GM21367 (cell line): ENCODE measurements at regions not wholly inside any gene's neighbourhood (a gene's known extent, or its start where the extent isn't known, plus 50 kb on each side); places are given as distances from the start of the nearest gene placed in this dataset.
"Not testable (repeated sequence)": the region's sequence is repeated elsewhere in the genome, so short reads cannot be mapped to it uniquely, and the experiment has no call there.

Experiments
- ATAC-seq: cut with Tn5 transposase; IDR thresholded peaks from one replicate; pipeline ENCODE4 v1.9.1; 2021; ENCODE audit not compliant: unreplicated experiment

DNA sequence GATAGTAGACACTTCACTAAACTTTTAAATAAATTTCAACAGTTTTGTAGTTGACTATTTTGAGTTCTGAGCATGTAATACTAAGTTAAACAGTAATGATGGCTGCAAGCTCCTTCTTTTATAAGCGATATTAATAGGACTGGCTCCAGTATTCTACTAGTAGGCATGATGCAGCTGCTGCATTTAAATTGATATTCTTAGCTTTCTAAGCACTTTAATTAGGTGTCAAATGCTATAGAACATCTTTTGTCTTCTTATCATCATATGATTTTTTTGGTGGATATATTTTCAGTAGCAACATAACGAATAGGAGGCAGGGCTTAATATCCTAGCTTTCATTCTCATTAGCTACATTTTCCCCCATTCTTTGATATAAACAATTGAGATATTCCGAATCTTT, 141.1 kb downstream of the FBXO4 start:
- ATAC-seq, result no peak

DNA sequence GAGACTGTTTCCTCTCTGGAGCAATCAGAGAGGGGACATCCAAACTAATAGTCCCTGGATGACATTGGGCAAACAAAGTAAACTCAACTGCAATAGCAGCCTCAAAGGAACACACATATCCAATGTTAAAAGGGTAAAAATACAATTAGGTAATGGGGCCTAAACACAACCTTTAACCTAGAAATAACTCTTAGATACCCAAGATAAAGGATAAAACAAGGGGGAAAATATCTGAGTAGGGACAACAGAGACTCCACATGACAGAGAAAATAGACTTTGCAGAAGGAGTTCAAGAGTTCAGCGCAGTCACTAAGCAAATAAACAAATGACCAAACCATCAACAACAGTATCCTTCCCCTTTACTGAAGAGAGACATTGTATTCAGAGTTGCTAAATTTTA, 149.3 kb downstream of the FBXO4 start:
- no peak for ATAC-seq

DNA sequence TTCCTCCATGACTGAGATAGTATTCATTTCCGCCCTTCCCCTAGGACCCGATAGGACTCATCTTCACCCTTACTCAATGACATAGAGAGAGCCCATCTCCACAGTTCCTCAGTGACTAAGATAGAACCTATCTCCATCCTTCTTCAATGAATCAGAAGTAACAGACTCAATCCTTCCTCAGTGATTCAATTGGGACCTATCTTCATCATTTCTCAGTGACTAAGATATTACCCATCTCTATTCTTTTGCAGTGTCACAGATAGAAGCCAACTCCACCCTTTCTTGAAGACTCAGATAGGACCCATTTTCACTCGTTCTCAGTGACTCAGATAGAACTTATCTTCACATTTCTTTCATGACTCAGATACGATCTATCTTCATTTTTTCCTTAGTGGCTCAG, 164.6 kb downstream of the FBXO4 start:
- no peak for ATAC-seq

DNA sequence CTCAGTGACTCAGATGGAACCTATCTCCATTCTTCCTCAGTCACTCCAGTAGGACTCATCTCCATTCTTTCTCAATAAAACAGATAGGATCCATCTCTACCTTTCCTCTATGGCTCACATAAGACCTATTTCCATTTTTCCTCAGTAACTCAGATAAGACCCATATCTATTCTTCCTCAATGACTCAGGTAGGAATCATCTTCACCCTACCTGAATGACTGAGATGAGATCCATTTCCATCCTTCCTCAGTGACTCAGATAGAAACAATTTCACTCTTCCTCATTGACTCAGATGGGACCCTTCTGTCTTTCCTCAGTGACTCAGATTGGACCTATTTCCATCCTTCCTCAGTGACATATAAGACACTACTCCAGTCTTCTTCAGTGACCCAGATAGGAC, 165.1 kb downstream of the FBXO4 start:
- no peak for ATAC-seq

DNA sequence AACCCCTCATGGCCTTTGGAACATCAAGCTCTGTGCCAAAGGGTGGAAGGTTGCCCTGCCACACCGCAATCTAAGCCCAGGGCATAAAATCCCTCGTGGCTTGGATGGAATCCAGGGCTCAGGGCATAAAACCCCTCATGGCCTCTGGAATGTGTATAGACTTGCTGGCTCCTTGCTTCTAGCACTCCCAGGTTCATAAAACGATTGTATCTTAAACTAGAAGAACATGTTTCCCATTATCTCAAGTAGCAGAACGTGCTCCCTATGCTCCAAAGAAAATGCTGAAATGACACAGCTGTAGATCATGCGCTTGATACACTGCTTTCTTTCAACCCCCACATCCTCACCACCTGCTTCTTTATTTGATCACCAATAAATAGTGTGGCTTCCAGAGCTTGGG, 174.8 kb downstream of the FBXO4 start:
- ATAC-seq, result not testable (repeated sequence)

DNA sequence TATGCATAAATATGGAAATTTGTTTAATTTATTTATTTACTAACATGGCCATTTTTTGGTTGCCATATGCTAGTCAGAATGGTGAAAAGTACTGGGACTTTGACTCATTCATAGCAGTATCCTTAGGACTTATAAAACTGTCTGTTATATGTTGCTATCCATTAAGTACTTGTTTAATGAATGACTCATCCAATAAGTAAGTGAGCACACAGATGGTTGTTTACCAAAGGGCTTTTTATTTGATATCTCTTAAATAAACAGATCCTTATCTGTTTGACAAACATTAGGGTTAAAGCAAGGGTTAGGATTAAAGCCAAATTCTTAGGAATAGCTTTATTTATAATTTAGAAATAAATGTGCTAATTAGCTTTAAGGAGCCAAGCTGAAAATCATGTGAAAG, 183.4 kb downstream of the FBXO4 start:
- ATAC-seq, result no peak

DNA sequence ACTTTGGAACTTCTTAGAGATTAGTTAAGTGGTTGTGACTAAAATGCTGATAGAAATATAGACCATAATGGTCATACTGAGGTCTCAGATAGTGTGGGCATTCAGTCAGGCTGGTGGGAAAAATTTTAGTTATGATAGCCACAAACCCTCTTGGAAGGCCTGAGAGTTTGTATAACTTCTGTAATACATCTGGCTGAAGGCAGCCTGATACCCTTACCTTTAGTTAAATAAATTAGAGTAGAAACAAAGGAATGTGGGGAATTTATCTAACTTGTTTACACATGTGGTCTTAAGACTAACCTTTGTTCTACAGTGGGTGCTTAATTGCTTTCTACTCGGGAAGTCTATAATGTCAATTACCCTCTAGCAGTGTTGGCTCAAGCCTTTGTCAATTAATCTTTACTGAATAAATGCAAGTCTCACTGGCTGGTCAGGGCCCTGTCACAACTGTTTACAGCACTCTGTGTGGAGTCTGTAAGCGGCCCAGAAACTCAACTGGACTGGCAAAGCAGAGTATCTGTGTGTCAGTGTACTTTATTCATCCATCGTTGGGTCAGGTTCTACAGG, 184.0 kb downstream of the FBXO4 start:
- no peak for ATAC-seq

DNA sequence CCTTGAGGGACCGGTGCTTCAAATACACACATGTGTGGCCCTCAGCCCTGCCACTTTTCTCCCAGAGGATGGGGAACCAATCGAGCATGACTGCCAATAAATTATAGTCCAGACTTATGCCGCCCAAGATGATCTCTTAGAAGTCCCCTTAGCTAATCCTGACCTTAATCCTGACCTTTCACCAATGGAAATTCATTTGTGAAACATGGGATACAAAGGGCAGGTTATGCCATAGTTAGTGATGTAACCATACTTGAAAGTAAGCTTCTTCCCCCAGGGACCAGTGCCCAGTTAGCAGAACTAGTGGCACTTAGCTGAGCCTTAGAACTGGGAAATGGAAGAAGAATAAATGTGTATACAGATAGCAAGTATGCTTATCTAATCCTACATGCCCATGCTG, 190.6 kb downstream of the FBXO4 start:
- ATAC-seq, result not testable (repeated sequence)

DNA sequence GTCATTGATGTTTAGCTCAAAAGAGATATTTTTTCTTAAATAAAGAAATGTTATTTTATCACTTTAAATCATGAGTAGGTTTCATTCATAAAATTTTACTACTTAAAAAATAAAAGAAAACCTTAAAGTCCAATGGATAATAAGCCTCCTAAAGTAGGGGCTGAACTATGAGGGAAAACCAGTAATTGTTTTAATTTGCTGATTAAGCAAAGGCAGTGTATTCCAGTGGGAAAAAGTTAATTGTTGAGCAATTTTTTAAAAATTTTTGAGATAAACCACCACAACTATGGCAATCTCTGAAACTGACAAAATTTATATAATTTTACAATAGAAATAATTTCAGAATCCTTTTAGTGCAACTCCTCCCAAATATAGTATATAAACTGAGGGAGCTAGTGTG, 195.0 kb downstream of the FBXO4 start:
- no peak for ATAC-seq

DNA sequence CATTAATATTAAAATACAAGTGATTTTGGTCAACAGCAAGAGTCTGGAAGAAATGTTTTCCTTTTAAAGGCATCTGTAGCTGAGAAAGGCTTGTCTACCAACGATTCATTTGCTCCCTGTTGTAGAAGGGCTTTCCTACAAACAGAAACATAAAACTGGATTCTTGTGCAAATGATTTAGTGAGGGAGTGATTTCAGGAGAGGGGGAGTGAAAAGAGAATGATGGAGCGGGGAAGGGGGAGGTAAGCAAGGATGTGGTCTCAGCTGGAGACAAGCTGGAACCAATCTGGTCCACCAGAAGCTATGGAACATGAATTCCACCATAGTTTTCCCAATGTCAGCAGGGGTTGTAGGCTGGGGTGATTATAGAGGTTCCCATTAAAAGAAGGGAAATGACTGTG, 196.3 kb downstream of the FBXO4 start:
- no peak for ATAC-seq

DNA sequence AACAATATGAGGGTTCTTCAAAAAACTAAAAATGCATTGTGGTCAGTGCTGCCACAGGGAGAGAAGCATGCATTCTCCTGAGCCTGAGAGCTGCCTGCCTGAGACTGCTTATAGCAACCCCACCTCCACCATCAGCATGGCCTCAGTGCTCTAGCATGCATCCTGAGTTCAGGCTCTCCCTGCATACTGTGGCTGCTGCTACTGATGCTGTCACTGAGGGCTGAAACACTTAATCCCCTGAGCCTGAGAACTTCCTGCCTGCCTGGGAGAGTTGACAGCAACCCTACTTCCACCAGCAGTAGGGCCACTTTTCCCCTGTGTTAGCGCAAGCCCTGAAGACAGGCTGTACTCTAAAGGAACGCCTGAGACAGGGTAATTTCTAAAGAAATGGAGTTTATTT, 206.0 kb downstream of the FBXO4 start:
- ATAC-seq, result no peak

DNA sequence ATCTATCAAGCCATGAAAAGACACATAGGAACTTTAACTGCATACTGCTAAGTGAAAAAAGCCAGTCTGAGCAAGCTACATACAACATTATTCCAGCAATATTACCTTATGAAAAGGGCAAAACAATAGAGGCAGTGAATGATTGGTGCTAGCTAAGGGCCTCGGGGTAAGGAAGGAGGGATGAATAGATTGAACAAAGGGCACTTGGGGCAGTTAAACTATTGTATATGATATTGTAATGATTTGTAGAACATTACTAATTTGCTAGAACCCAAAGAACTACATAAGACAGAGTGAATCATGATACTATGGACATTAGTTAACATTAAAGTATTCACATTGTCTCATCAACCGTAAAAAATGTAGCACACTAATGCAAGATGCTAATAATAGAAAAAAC, 218.3 kb downstream of the FBXO4 start:
- ATAC-seq, result no peak

DNA sequence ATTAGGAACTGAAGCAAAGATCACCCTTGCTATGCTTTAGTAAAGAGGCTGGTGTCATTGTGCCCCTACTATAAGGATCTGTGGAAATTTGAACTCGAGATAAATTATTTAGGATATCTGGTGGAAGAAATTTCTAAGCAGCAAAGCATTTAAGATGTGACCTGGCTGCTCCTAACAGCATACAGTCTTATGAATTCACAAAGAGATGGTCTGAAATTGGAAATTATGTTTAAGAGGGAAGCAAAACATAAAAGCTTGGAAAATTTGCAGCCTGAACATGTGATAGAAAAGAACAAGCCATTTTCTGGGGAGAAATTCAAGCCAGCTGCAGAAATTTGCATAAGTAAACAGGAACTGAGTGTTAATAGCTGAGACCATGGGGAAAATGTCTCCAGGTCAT, 223.7 kb downstream of the FBXO4 start:
- no peak for ATAC-seq

DNA sequence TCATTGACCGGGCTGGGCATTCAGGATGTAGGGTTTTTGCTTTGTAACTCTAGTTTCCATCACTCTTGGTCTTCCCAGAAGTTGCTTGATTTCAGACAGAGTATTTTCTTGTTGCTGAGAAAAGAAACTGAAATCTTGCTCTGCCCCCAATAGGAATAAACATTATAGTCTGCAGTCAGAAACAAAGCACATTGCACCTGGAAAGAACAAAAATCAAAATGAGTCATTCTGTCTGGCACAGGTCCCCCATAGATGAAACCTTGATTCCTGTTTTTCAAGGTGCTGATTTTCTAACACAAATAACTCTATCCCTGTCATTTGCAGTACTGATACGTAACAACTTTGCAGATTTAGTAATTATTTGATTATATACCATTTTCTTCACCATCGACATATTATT, 232.1 kb downstream of the FBXO4 start:
- no peak for ATAC-seq

DNA sequence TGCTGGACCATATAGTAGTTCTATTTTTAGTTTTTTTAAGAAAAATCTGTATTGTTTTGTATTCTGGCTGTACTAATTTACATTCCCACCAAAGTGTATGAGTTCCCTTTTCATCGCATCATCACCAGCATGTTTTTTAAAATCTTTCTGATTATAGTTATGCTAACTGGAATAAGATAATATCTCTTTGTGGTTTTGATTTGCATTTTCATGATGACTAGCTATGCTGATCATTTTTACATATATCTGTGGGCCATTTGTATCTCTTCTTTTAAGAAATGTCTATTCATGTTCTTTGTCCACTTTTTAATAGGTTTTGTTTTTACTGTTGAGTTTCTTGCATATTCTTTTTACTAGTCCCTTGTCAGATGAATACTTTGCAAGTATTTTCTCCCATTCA, 238.0 kb downstream of the FBXO4 start:
- ATAC-seq, result no peak

DNA sequence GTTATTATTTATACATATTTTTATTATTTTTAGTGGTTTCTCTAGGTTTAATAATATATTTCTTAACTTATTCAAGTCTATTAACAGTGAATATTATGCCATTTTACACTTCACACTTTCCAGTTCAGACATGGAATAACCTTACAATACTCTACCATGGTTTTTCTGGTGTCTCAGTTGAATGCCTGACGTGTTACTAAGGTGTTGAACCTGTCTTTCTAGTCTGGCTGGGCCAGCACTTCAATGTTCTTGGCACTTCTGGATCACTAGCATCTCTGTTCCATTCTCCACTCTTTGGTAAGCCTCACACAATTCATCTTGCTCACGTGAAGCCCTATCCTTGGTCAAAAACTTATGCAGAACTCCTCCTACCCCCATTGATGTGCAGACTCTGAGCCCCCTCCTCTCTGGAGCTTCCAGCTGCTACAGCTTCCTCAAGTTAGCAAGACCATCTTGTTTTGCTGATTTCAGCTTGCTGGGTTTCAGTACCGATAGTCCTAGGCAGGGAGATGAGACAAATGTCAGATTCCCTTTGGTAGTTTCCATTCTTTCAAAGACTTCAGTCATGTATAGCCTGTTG, 243.1 kb downstream of the FBXO4 start:
- ATAC-seq, result no peak

DNA sequence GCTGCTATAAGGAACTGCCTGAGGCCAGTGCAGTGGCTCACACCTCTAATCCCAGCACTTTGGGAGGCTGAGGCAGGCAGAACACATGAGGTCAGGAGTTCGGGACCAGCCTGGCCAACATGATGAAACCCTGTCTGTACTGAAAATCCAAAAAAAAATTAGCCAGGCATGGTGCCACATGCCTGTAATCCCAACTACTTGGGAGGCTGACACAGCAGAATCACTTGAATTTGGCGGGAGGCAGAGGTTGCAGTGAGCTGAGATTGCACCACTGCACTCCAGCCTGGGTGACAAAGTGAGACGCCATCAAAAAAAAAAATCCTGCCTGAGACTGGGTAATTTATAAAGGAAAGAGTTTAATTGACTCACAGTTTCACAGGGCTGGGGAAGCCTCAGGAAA, 247.1 kb upstream of the GHR start:
- ATAC-seq, result not testable (repeated sequence)

DNA sequence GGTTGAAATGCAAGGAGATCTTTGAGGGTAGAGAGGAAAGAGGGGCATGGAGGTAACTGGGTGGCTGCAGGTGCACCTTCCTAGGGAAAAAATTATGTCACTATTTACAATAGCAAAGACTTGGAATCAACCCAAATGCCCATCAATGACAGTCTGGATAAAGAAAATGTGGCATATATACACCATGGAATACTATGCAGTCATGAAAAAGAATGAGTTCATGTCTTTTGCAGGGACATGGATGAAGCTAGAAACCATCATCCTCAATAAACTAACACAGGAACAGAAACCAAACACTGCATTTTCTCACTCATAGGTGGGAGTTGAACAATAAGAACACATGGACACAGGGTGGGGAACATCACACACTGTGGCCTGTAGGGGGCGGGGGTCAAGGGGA, 243.4 kb upstream of the GHR start:
- not testable (repeated sequence) for ATAC-seq

DNA sequence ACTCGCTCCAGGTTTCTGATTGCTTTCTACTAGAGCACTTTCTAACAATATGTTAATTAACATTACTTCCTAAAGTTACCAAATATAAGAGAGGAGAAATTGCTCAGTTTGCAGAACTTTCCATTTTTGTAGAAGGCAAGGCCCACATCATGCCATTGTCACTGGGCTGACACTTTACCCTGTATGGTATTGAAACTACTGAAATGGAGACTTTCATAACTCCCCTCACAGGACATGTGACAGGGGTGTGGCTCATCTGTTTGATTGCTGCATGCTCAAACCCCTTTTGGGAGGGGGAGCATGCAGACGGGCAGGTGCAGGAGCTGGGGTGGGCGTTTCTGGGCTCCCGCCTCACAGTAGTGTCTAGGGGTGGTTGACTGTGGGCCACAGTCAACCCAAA, 206.3 kb upstream of the GHR start:
- ATAC-seq, result no peak

DNA sequence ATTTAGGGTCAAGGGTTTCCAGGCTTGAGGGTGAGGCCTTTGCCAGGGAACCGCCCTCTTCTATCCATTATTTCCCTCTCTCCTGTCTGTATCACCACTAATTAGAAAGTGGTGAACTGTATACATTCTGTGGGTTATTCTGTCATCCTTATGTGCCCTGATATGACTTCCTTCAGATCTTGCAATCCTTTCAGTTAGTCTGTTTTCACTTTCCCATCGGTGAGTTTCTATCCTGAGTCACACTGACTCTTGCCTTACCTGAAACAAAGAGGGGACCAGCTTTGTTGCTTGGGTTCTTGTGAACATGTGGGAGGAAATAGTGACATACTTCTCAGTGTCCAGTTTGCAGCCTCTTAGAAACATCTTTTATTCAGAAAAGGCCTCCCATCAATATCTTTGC, 205.4 kb upstream of the GHR start:
- no peak for ATAC-seq

DNA sequence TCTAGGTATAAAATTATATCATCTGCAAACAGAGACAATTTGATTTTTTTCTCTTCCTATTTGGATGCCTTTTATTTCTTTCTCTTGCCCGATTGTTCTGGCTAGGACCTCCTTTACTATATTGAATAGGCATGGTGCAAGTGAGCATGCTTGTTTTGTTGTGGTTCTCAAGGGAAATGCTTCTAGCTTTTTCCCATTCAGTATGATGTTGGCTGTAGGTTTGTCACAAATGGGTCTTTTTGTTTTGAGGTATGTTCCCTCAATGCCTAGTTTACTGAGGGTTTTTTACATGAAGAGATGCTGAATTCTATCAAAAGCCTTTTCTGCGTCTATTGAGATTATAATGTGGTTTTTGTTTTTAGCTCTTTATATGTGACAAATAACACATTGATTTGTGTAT, 198.2 kb upstream of the GHR start:
- no peak for ATAC-seq

DNA sequence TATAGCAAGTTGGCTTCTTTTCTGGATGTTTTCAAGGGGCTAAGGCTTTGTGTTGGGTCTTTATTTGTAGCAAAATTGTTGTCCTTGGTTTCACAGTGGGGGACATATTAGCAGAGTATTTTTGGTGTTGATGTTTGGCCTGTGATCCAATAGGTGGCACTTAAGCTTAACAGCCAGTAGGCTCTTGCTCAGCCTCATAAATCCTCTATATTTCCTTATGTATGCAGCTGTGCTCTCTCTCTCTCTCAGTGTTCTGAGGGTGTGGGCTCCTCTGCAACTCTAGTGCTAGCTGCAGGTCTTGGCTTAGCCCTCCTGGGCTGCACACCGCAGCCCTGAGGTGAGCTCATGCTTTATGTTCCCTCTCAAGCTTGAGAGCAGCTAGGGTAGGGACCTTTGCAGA, 195.0 kb upstream of the GHR start:
- no peak for ATAC-seq

DNA sequence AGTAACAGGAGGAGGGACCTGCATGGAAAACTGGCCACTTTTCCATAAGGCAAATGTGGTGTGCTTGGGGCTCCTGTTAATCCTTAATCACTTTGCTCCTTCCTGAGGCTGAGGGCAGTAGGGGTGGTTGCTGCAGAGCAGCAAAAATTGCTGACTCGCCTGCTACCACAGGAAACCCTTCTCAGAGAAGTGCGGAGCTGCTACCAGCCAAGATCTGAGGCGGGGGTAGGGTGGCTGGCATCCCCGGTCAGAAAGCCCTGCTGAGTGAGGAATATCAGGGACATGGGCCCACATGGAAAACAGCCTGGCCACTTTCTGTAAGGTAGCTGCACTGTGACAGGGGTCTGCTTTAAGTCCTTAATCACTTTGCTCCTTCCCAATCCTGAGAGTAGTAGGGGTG, 192.4 kb upstream of the GHR start:
- no peak for ATAC-seq

DNA sequence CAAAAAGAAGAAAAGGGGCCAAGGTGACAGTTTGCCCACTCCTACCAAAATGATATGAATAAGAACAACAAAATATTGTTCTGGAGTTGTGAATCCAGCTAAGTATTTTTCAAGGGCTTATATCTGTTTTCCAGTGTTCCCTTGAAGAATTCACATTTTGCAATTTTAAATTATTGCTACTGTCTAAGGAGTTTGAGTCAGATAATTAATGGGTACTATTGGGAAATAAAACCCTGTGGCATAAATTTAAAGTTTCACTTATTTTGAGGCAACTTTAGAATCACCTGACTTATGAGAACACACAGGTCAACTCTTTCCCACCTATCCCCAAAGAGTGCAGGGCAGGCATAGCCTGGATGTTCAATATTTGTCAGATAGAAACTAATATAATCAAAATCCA, 188.0 kb upstream of the GHR start:
- ATAC-seq, result no peak
